Glutamatergic neuron (in vitro differentiated cells): ENCODE measurements at regions not wholly inside any gene's neighbourhood (a gene's known extent, or its start where the extent isn't known, plus 50 kb on each side); places are given as distances from the start of the nearest gene placed in this dataset.

Experiments
- DNase-seq: peaks from one replicate; pipeline ENCODE4 v3.0.0; 2022
- H3K27ac Mint-ChIP-seq: one replicate; pipeline ENCODE4 v1.8.0; 2020; ENCODE audit warnings: mild to moderate bottlenecking, mixed read lengths, inconsistent platforms; ENCODE audit not compliant: unreplicated experiment
- H3K27me3 Mint-ChIP-seq: one replicate; pipeline ENCODE4 v1.8.0; 2020; ENCODE audit warnings: mild to moderate bottlenecking, moderate library complexity, mixed read lengths, inconsistent platforms; ENCODE audit not compliant: unreplicated experiment
- H3K36me3 Mint-ChIP-seq: one replicate; pipeline ENCODE4 v1.8.0; 2020; ENCODE audit warnings: mild to moderate bottlenecking, mixed read lengths, inconsistent platforms; ENCODE audit not compliant: unreplicated experiment
- H3K4me1 Mint-ChIP-seq: one replicate; pipeline ENCODE4 v1.8.0; 2020; ENCODE audit warnings: mild to moderate bottlenecking, low read depth, mixed read lengths, inconsistent platforms; ENCODE audit not compliant: unreplicated experiment
- H3K4me3 Mint-ChIP-seq: one replicate; pipeline ENCODE4 v1.8.0; 2020; ENCODE audit warnings: mild to moderate bottlenecking, mixed read lengths, inconsistent platforms; ENCODE audit not compliant: unreplicated experiment
- H3K9me3 Mint-ChIP-seq: one replicate; pipeline ENCODE4 v1.8.0; 2020; ENCODE audit warnings: mild to moderate bottlenecking, moderate library complexity, mixed read lengths, inconsistent platforms; ENCODE audit not compliant: unreplicated experiment
- CTCF ChIP-seq: fragments of 200-600 bp; sonication (generic); IDR thresholded peaks from one replicate; pipeline ENCODE4 v1.5.0; 2021; ENCODE audit not compliant: partially characterized antibody, unreplicated experiment

- H3K9me3 Mint-ChIP-seq: no peaks in the 10 kb centered on the region
- no peak for TF ChIP-seq CTCF
- H3K36me3 Mint-ChIP-seq: no peaks in the 10 kb centered on the region
- H3K27me3 Mint-ChIP-seq: peaks cover 1% of the 10 kb centered on the region
- H3K4me1 Mint-ChIP-seq: peaks cover 5% of the 10 kb centered on the region
- H3K4me3 Mint-ChIP-seq: no peak overlapping the region
- DNase-seq: no peak
- no peak overlapping the region for H3K27ac Mint-ChIP-seq
Observed at GRCh38 chr7:114832906-114833595, 88.8 kb upstream of the MDFIC start.

GRCh38 chr7:114835303-114835702, 86.6 kb upstream of the MDFIC start:
- no peak overlapping the region for H3K27ac Mint-ChIP-seq
- peaks cover 5% of the 10 kb centered on the region for H3K4me1 Mint-ChIP-seq
- peaks cover 1% of the 10 kb centered on the region for H3K27me3 Mint-ChIP-seq

GRCh38 chr7:114835861-114836260, 86.0 kb upstream of the MDFIC start:
- no peak for DNase-seq
- Mint-ChIP-seq H3K36me3 (no peaks in the 10 kb centered on the region), H3K9me3 (no peaks in the 10 kb centered on the region), H3K27ac (no peak overlapping the region), H3K27me3 (peaks cover 1% of the 10 kb centered on the region), H3K4me1 (peaks cover 4% of the 10 kb centered on the region), H3K4me3 (no peak overlapping the region)
- TF ChIP-seq CTCF: no peak

More at GRCh38 chr7:114835303-114835702, 86.6 kb upstream of the MDFIC start:
- no peak for DNase-seq
- TF ChIP-seq CTCF: no peak
- Mint-ChIP-seq H3K4me3 (no peak overlapping the region), H3K9me3 (no peaks in the 10 kb centered on the region), H3K36me3 (no peaks in the 10 kb centered on the region)

GRCh38 chr7:114842551-114843065, 79.3 kb upstream of the MDFIC start:
- H3K27ac Mint-ChIP-seq: no peak overlapping the region
- no peak for DNase-seq
- no peaks in the 10 kb centered on the region for H3K4me1 Mint-ChIP-seq
- H3K9me3 Mint-ChIP-seq: no peaks in the 10 kb centered on the region
- no peaks in the 10 kb centered on the region for H3K36me3 Mint-ChIP-seq
- H3K4me3 Mint-ChIP-seq: no peak overlapping the region
- no peaks in the 10 kb centered on the region for H3K27me3 Mint-ChIP-seq
- no peak for TF ChIP-seq CTCF

GRCh38 chr7:114843102-114843501, 78.8 kb upstream of the MDFIC start:
- Mint-ChIP-seq H3K9me3 (no peaks in the 10 kb centered on the region), H3K27ac (no peak overlapping the region), H3K36me3 (no peaks in the 10 kb centered on the region), H3K4me3 (no peak overlapping the region), H3K4me1 (no peaks in the 10 kb centered on the region), H3K27me3 (no peaks in the 10 kb centered on the region)
- no peak for DNase-seq
- no peak for TF ChIP-seq CTCF
